D721Med (cell line): ENCODE measurements at regions not wholly inside any gene's neighbourhood (a gene's known extent, or its start where the extent isn't known, plus 50 kb on each side); places are given as distances from the start of the nearest gene placed in this dataset.
"Not testable (repeated sequence)": the region's sequence is repeated elsewhere in the genome, so short reads cannot be mapped to it uniquely, and the experiment has no call there.

Experiments used
- DNase-seq: peaks from one replicate; pipeline ENCODE4 v3.0.0; 2011; ENCODE audit warnings: low spot score; ENCODE audit not compliant: insufficient read length
- FAIRE-seq: peaks from 2 replicates; lab custom pipeline; 2011; peaks lifted over from hg19 to GRCh38; lab: Jason Lieb, UNC
- TF ChIP-seq, protein P1 (sequence below): IDR thresholded peaks from 2 replicates; pipeline ENCODE4 v1.5.1; 2012; ENCODE audit warnings: mild to moderate bottlenecking, control low read depth; ENCODE audit not compliant: insufficient read depth; ENCODE audit errors: missing control alignments

DNA sequence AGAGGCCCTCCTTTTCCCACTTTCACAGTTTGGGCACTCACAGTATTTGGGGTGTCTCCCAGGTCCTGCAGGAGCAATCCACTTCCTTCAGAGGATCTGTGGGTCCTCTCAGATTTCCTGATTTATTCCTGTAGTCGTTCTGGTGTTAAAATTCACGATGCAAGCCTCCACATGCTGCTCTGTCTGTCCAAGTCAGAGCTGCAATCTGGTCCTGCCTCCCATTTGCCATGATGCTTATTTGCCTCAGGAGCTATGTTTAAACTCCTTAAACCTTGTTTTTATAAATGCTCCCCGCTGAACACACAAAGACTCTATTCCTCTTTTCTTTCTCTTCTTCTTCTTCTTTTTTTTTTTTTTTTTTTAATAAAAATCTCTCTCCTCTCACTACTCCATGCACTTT lies 558.7 kb upstream of the NECTIN3 start:
- TF ChIP-seq, protein P1, sequence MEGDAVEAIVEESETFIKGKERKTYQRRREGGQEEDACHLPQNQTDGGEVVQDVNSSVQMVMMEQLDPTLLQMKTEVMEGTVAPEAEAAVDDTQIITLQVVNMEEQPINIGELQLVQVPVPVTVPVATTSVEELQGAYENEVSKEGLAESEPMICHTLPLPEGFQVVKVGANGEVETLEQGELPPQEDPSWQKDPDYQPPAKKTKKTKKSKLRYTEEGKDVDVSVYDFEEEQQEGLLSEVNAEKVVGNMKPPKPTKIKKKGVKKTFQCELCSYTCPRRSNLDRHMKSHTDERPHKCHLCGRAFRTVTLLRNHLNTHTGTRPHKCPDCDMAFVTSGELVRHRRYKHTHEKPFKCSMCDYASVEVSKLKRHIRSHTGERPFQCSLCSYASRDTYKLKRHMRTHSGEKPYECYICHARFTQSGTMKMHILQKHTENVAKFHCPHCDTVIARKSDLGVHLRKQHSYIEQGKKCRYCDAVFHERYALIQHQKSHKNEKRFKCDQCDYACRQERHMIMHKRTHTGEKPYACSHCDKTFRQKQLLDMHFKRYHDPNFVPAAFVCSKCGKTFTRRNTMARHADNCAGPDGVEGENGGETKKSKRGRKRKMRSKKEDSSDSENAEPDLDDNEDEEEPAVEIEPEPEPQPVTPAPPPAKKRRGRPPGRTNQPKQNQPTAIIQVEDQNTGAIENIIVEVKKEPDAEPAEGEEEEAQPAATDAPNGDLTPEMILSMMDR: no peak
- FAIRE-seq: no peak
- no peak for DNase-seq

DNA sequence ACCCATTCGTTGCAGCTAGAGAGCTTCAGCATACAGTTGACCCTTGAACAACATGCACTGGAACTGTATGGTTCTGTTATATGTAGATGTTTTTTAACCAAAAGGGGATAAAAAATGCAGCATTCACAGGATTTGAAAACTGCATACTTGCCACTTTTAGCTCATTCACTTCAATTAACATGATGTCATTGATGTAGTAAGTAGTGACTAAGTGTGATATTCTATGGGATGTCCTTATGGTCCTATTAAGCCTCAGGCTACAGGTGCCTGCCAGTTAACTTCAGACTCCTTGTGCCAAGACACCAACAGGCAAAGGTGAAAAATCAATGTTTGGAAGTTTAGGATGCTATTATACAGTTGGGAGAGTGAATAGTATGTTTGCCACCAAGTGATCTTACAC lies 553.6 kb upstream of the NECTIN3 start:
- TF ChIP-seq, protein P1: no peak

DNA sequence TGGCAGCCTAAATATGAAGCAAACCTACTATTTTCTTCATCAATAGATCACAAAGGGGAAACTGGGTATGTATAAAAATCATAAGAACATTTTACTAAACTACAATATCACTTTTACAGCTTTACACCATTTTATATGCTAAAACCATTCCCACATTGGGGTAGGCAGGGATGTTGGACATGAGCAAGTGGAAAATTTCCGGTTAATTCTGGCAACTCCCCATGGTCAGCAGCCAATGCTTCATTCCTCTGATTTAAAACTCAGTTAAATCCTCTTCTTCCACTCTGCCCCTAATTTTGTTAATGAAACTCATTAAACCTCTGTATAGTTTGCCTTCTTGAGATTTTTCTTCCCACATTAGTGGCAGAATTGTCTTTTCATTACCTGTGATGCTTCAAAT lies 552.5 kb upstream of the NECTIN3 start:
- TF ChIP-seq, protein P1: no peak
- DNase-seq (no peak), FAIRE-seq (no peak)

More for the DNA sequence above, 553.6 kb upstream of the NECTIN3 start:
- FAIRE-seq (no peak), DNase-seq (no peak)

DNA sequence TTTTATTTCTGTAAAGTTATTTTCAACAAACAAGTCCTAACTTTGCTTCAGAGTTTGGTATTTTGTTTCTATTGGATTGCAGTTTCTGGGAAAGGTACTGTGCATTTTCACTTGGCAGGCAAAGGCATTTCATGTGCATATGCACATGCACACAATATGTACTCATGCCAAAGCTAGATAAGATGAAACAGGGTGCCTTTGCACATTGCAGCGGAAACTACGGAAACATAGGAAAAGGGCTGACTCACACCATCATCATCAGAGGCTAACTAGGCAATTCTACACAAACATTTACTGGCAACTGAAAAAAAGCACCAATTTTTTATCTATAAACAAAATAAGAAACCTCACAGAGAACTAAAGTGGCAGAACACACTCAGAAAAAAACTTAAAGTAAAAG lies 550.6 kb upstream of the NECTIN3 start:
- TF ChIP-seq, protein P1: no peak
- DNase-seq (no peak), FAIRE-seq (no peak)

DNA sequence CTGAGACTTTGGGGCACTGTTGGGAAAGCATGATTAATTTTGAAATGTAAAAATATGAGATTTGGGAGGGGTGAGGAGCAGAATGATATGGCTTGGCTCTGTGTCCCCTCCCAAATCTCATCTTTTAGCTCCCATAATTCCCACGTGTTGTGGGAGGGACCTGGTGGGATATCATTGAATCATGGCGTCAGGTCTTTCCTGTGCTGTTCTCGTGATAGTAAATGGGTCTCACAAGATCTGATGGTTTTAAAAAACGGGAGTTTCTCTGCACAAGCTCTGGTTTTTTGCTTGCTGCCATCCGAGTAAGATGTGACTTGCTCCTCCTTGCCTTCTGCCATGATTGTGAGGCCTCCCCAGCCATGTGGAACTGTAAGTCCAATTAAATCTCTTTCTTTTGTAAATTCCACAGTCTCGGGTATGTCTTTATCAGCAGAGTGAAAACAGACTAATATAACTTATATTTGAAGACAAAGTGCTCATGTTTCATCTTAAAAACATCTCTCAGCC lies 546.0 kb upstream of the NECTIN3 start:
- FAIRE-seq, DNase-seq: not testable (repeated sequence)

DNA sequence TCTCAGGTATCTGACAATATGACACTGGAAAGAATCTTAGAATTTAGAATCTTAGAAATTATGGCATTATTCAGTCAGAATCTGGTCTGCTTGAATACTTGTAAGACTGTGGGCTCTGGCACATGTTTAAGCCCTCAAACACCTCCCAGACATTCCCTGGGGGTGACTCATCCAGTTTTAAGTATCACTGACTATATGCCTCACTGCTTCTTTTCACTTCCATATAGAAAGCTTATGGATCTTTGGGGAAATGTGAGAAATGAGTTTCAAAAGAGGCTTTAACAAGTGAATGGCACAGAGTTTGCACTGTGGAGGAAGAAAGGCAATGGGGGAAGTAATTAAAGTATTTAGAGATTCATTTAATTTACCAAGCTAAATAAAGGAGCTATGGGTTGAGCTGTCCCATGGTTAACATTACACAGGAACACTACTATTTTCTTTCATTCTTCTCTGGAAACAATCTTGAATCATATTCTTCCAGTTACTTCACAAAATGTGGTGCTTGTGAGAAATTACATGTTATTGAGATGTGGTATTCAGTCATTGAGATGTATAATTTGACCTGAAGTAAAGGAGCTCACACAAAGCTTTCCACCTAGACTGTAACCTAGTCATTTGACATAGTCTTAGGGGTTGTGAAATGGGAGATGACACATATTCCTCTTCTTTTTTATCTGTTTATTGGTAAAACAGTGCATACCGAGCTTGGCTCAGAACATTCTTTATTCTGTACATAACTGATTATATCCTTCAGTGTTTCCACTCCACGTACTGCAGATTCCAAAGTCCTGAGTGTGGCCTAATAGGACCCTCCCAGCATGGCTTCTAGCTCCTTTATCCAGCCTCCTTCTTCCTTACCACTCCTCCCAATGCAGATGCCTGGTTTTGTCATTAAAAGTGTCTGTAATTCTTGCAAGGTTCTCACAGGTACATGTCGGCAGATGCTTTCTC lies 544.6 kb upstream of the NECTIN3 start:
- no peak for FAIRE-seq
- TF ChIP-seq, protein P1: no peak
- no peak for DNase-seq

DNA sequence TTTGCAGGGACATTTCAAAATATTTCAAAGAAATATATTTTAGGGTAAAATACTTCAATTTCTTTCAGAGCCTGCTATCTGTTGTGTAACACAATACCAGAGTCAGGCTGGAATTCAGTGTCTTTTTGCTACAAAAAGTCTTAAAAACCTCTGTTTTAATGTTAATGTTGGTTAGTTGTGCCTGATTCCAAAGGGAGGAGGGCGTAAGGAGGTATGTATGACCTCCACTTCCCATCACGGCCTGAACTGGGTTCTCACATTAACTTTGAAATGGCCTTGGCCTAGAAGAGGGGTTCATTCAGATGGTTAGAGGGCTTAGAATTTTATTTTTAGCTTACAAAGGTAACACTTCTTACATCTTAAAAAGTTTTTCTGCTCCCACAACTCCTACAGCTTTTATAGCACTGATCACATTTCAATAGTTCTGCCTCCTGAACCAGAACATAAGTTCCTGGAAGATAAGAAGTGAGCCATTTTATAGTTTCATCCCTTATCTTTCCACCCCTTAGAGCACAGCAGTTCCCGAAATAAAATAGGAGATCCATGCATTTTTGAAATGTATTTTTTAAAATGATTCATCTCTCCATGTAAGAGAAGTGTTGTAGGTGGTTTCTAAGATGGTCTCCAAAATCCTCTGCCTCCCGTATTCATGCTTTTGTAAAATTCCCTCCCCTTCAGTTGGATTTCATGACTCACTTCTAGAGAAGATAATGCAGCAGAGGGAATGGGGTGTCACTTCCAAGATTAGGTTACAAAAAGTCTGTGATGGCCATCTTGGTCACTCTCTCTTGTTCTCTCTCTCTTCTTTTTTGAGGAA lies 543.1 kb upstream of the NECTIN3 start:
- TF ChIP-seq, protein P1: no peak
- FAIRE-seq (no peak), DNase-seq (no peak)
